Tibial nerve (tissue), 3 donors: ENCODE measurements at regions not wholly inside any gene's neighbourhood (a gene's known extent, or its start where the extent isn't known, plus 50 kb on each side); places are given as distances from the start of the nearest gene placed in this dataset.

Experiments
- CTCF ChIP-seq, 5 experiments: fragments of 200-600 bp in 3 of 5; fragments of 450-650 bp in 2 of 5; sonication (generic) in 3 of 5; IDR thresholded peaks; one replicate each; pipeline ENCODE4 v1.5.1; 2016 to 2019; ENCODE audit warnings: antibody characterized with exemption in 5 of 5, mild to moderate bottlenecking in 3 of 5, moderate library complexity in 2 of 5
- POLR2A ChIP-seq, 2 donors: fragments of 450-650 bp; IDR thresholded peaks; one replicate each; pipeline ENCODE4 v1.6.1; 2017; ENCODE audit warnings: antibody characterized with exemption in 2 of 2, mild to moderate bottlenecking in 2 of 2, moderate library complexity in 2 of 2

- TF ChIP-seq POLR2A (IDR thresholded peaks at IDR 0.05), result no peak
- TF ChIP-seq CTCF (IDR thresholded peaks at IDR 0.05), result no peak
Measured at GRCh38 chr4:78689700-78690323, 86.3 kb upstream of the BMP2K start.
